ENCODE measurements at regions not wholly inside any gene's neighbourhood (a gene's known extent, or its start where the extent isn't known, plus 50 kb on each side); places are given as distances from the start of the nearest gene placed in this dataset.

GRCh38 chr9:118439441-118439840 lies 735.2 kb downstream of the TLR4 start:
- intact Hi-C loops (cut with micrococcal nuclease; ENCODE audit: unreplicated experiment): no loop called here
- Histone ChIP-seq H3K9me2 (ENCODE audit: insufficient read depth) (no peaks in the 10 kb centered on the region), H3K27ac (no peak overlapping the region), H4K20me1 (ENCODE audit: insufficient read depth) (no peaks in the 10 kb centered on the region; the same call in 1 of the 2 replicates), H3K4me2 (no peak overlapping the region), H3K9me3 (ENCODE audit: insufficient read depth, low read depth) (no peaks in the 10 kb centered on the region), H2AFZ (no peak overlapping the region), H3K79me2 (ENCODE audit: low read depth) (no peaks in the 10 kb centered on the region), H3K4me3 (no peak overlapping the region), H3K27me3 (ENCODE audit: insufficient read depth, low read depth) (no peaks in the 10 kb centered on the region), H3F3A (ENCODE audit: insufficient read depth, low read depth) (no peaks in the 10 kb centered on the region), H3K4me1 (replicated peaks; ENCODE audit: insufficient read depth) (no peaks in the 10 kb centered on the region), H3K36me3 (ENCODE audit: low read depth) (no peaks in the 10 kb centered on the region)
- TF ChIP-seq, protein P1, sequence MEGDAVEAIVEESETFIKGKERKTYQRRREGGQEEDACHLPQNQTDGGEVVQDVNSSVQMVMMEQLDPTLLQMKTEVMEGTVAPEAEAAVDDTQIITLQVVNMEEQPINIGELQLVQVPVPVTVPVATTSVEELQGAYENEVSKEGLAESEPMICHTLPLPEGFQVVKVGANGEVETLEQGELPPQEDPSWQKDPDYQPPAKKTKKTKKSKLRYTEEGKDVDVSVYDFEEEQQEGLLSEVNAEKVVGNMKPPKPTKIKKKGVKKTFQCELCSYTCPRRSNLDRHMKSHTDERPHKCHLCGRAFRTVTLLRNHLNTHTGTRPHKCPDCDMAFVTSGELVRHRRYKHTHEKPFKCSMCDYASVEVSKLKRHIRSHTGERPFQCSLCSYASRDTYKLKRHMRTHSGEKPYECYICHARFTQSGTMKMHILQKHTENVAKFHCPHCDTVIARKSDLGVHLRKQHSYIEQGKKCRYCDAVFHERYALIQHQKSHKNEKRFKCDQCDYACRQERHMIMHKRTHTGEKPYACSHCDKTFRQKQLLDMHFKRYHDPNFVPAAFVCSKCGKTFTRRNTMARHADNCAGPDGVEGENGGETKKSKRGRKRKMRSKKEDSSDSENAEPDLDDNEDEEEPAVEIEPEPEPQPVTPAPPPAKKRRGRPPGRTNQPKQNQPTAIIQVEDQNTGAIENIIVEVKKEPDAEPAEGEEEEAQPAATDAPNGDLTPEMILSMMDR (conservative IDR thresholded peaks at IDR 0.05): no peak
- no peak for TF ChIP-seq EZH2 (IDR thresholded peaks at IDR 0.05; ENCODE audit: low read depth)
- DNase-seq: no peak
- ChIA-PET CTCF (no interaction called here), POLR2A (ENCODE audit: unreplicated experiment) (no interaction called here)
- BruUV-seq (replicated peaks): no TSS peak

- CTCF ChIA-PET: no interaction called here
- TF ChIP-seq, protein P1 (conservative IDR thresholded peaks at IDR 0.05): no peak
- TF ChIP-seq EZH2 (IDR thresholded peaks at IDR 0.05; ENCODE audit: low read depth): no peak
- BruUV-seq (replicated peaks): no TSS peak
Observed at GRCh38 chr9:118444403-118444802, 740.2 kb downstream of the TLR4 start.

GRCh38 chr9:118446943-118447639 lies 742.9 kb downstream of the TLR4 start:
- no TSS peak for BruUV-seq (replicated peaks)
- Histone ChIP-seq H3K27ac (no peak overlapping the region), H3K4me1 (replicated peaks; ENCODE audit: insufficient read depth) (peaks cover 13% of the 10 kb centered on the region; the same call in 1 of the 2 replicates), H2AFZ (no peak overlapping the region), H3K4me3 (no peak overlapping the region), H4K20me1 (ENCODE audit: insufficient read depth) (no peaks in the 10 kb centered on the region), H3K9me3 (ENCODE audit: insufficient read depth, low read depth) (no peaks in the 10 kb centered on the region), H3K79me2 (ENCODE audit: low read depth) (no peaks in the 10 kb centered on the region), H3K36me3 (ENCODE audit: low read depth) (no peaks in the 10 kb centered on the region), H3K4me2 (peak overlapping the region; percentile 21; the same call in 1 of the 2 replicates), H3K9me2 (ENCODE audit: insufficient read depth) (no peaks in the 10 kb centered on the region), H3F3A (ENCODE audit: insufficient read depth, low read depth) (no peaks in the 10 kb centered on the region), H3K27me3 (ENCODE audit: insufficient read depth, low read depth) (no peaks in the 10 kb centered on the region)
- CTCF ChIA-PET: no interaction called here
- POLR2A ChIA-PET (ENCODE audit: unreplicated experiment): no interaction called here
- DNase-seq: no peak
- intact Hi-C loops (cut with micrococcal nuclease; ENCODE audit: unreplicated experiment): no loop called here
- no peak for TF ChIP-seq EZH2 (IDR thresholded peaks at IDR 0.05; ENCODE audit: low read depth)

More at GRCh38 chr9:118444403-118444802, 740.2 kb downstream of the TLR4 start:
- H3K4me1 ChIP-seq (replicated peaks; ENCODE audit: insufficient read depth): no peaks in the 10 kb centered on the region
- no peaks in the 10 kb centered on the region for H3K36me3 ChIP-seq (ENCODE audit: low read depth)
- no peak overlapping the region for H3K4me3 ChIP-seq
- H3K9me3 ChIP-seq (ENCODE audit: insufficient read depth, low read depth): no peaks in the 10 kb centered on the region
- POLR2A ChIA-PET (ENCODE audit: unreplicated experiment): no interaction called here
- DNase-seq: no peak
- 0 out of 2 replicates have a peak overlapping the region, but pooled peaks have one; percentile 10 for H3K4me2 ChIP-seq
- no peaks in the 10 kb centered on the region for H4K20me1 ChIP-seq (ENCODE audit: insufficient read depth)
- no peak overlapping the region for H2AFZ ChIP-seq
- no peaks in the 10 kb centered on the region for H3F3A ChIP-seq (ENCODE audit: insufficient read depth, low read depth)
- intact Hi-C loops (cut with micrococcal nuclease; ENCODE audit: unreplicated experiment): no loop called here
- no peaks in the 10 kb centered on the region for H3K27me3 ChIP-seq (ENCODE audit: insufficient read depth, low read depth)
- no peak overlapping the region for H3K27ac ChIP-seq
- H3K79me2 ChIP-seq (ENCODE audit: low read depth): no peaks in the 10 kb centered on the region
- no peaks in the 10 kb centered on the region for H3K9me2 ChIP-seq (ENCODE audit: insufficient read depth)
